ENCODE measurements at regions not wholly inside any gene's neighbourhood (a gene's known extent, or its start where the extent isn't known, plus 50 kb on each side); places are given as distances from the start of the nearest gene placed in this dataset.

DNA sequence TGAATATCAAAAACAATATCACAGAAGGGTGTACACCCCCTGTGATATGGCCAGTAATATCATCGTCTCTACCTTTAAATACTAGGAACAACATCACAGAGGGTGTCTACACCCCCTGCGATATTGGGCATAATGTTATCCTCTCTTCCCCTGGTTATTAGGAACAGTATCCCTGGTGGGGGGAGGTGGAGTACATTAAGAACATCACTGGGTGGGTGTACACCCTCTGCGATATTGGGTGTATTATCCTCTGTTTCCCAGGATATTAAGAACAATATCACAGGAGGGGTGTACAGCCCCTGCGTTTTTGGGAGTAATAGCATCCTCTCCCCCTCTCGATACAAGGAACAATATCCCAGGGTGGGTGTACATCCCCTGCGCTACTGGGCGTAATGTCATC, 1932.8 kb downstream of the SUCLG1 start:
- H4K20me1 ChIP-seq (ENCODE audit: control insufficient read depth, extremely low read depth, insufficient read depth, low read length): no peaks in the 10 kb centered on the region
- H3K9me3 ChIP-seq (ENCODE audit: control insufficient read depth, low read depth, low read length): peaks cover 6% of the 10 kb centered on the region
- FAIRE-seq (no peak), DNase-seq (ENCODE audit: low read depth, low spot score) (no peak)
- no peaks in the 10 kb centered on the region for H3K79me2 ChIP-seq (ENCODE audit: control insufficient read depth, insufficient read depth, low read length)
- no peak overlapping the region for H3K9ac ChIP-seq (ENCODE audit: control insufficient read depth, extremely low read depth, insufficient read depth, low read length)
- no peak overlapping the region for H3K4me2 ChIP-seq (ENCODE audit: control insufficient read depth, extremely low read depth, insufficient read depth, low read depth, low read length)
- no peak overlapping the region for H3K4me3 ChIP-seq (ENCODE audit: control insufficient read depth in 2 of 3, extremely low read depth in 1 of 3, insufficient read depth in 2 of 3, low read depth in 1 of 3, low read length in 3 of 3)
- H3K27ac ChIP-seq (ENCODE audit: control insufficient read depth, insufficient read depth, low read length): no peak overlapping the region
- no peaks in the 10 kb centered on the region for H3K4me1 ChIP-seq (ENCODE audit: control insufficient read depth, extremely low read depth, insufficient read depth, low read length)
- no peaks in the 10 kb centered on the region for H3K27me3 ChIP-seq (ENCODE audit: control insufficient read depth, extremely low read depth, insufficient read depth, low read length)
- no peak for TF ChIP-seq EZH2 (IDR thresholded peaks at IDR 0.05; ENCODE audit: low read length)
- TF ChIP-seq, protein P1, sequence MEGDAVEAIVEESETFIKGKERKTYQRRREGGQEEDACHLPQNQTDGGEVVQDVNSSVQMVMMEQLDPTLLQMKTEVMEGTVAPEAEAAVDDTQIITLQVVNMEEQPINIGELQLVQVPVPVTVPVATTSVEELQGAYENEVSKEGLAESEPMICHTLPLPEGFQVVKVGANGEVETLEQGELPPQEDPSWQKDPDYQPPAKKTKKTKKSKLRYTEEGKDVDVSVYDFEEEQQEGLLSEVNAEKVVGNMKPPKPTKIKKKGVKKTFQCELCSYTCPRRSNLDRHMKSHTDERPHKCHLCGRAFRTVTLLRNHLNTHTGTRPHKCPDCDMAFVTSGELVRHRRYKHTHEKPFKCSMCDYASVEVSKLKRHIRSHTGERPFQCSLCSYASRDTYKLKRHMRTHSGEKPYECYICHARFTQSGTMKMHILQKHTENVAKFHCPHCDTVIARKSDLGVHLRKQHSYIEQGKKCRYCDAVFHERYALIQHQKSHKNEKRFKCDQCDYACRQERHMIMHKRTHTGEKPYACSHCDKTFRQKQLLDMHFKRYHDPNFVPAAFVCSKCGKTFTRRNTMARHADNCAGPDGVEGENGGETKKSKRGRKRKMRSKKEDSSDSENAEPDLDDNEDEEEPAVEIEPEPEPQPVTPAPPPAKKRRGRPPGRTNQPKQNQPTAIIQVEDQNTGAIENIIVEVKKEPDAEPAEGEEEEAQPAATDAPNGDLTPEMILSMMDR (optimal IDR thresholded peaks at IDR 0.05 in 1 of 3, IDR thresholded peaks at IDR 0.05 in 1 of 3, conservative IDR thresholded peaks at IDR 0.05 in 1 of 3; ENCODE audit: extremely low read depth in 1 of 3, insufficient read depth in 2 of 3, low read length in 3 of 3): no peak
- H3K36me3 ChIP-seq (ENCODE audit: control insufficient read depth in 2 of 2, extremely low read depth in 1 of 2, insufficient read depth in 2 of 2, low read length in 2 of 2): no peaks in the 10 kb centered on the region
- H3K9me1 ChIP-seq (ENCODE audit: control insufficient read depth, extremely low read depth, insufficient read depth, low read length): no peaks in the 10 kb centered on the region
- H2AFZ ChIP-seq (ENCODE audit: control insufficient read depth, low read length): no peak overlapping the region
- dilution Hi-C loops (cut with MboI; ENCODE audit: extremely low pct_ligation_motif_present, low sequenced_read_pairs): no loop called here

DNA sequence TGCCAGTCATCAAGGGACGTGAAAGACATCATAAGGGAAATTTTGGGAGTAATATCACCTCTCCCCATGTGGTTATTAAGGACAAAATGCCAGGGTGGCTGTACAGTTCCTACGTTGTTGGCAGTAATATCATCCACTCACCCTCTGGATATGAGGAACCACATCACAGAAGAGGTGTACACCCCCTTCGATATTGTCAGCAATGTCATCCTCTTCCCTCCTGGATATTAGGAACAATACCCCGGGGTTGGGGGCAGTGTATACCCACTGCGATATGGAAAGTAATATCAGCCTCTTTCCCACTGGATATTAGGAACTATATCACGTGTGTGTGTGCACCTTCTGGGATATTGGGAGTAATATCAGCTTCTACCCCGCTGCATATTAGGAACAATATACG, 1933.3 kb downstream of the SUCLG1 start:
- H3K27ac ChIP-seq (ENCODE audit: control insufficient read depth, insufficient read depth, low read length): no peak overlapping the region
- H3K36me3 ChIP-seq (ENCODE audit: control insufficient read depth in 2 of 2, extremely low read depth in 1 of 2, insufficient read depth in 2 of 2, low read length in 2 of 2): no peaks in the 10 kb centered on the region
- no peak overlapping the region for H3K4me2 ChIP-seq (ENCODE audit: control insufficient read depth, extremely low read depth, insufficient read depth, low read depth, low read length)
- dilution Hi-C loops (cut with MboI; ENCODE audit: extremely low pct_ligation_motif_present, low sequenced_read_pairs): no loop called here
- FAIRE-seq (no peak), DNase-seq (ENCODE audit: low read depth, low spot score) (no peak)
- H4K20me1 ChIP-seq (ENCODE audit: control insufficient read depth, extremely low read depth, insufficient read depth, low read length): no peaks in the 10 kb centered on the region
- H3K9ac ChIP-seq (ENCODE audit: control insufficient read depth, extremely low read depth, insufficient read depth, low read length): no peak overlapping the region
- H2AFZ ChIP-seq (ENCODE audit: control insufficient read depth, low read length): no peak overlapping the region
- H3K79me2 ChIP-seq (ENCODE audit: control insufficient read depth, insufficient read depth, low read length): no peaks in the 10 kb centered on the region
- H3K27me3 ChIP-seq (ENCODE audit: control insufficient read depth, extremely low read depth, insufficient read depth, low read length): no peaks in the 10 kb centered on the region
- H3K4me1 ChIP-seq (ENCODE audit: control insufficient read depth, extremely low read depth, insufficient read depth, low read length): no peaks in the 10 kb centered on the region
- no peaks in the 10 kb centered on the region for H3K9me1 ChIP-seq (ENCODE audit: control insufficient read depth, extremely low read depth, insufficient read depth, low read length)
- H3K4me3 ChIP-seq (ENCODE audit: control insufficient read depth in 2 of 3, extremely low read depth in 1 of 3, insufficient read depth in 2 of 3, low read depth in 1 of 3, low read length in 3 of 3): no peak overlapping the region
- peaks cover 6% of the 10 kb centered on the region for H3K9me3 ChIP-seq (ENCODE audit: control insufficient read depth, low read depth, low read length)
- TF ChIP-seq, protein P1 (optimal IDR thresholded peaks at IDR 0.05 in 1 of 3, IDR thresholded peaks at IDR 0.05 in 1 of 3, conservative IDR thresholded peaks at IDR 0.05 in 1 of 3; ENCODE audit: extremely low read depth in 1 of 3, insufficient read depth in 2 of 3, low read length in 3 of 3): no peak
- TF ChIP-seq EZH2 (IDR thresholded peaks at IDR 0.05; ENCODE audit: low read length): no peak
